ENCODE measurements at regions not wholly inside any gene's neighbourhood (a gene's known extent, or its start where the extent isn't known, plus 50 kb on each side); places are given as distances from the start of the nearest gene placed in this dataset.

GRCh38 chr2:185891403-185891802 lies 152.8 kb downstream of the FSIP2 start:
- H3K4me1 Mint-ChIP-seq (ENCODE audit: low read depth) = no peaks in the 10 kb centered on the region
- no peaks in the 10 kb centered on the region for H3K36me3 Mint-ChIP-seq (ENCODE audit: low read depth)
- no peak overlapping the region for H3K4me3 Mint-ChIP-seq
- H3K9me3 Mint-ChIP-seq = no peaks in the 10 kb centered on the region
- H3K27ac Mint-ChIP-seq = no peak overlapping the region
- no peaks in the 10 kb centered on the region for H3K27me3 Mint-ChIP-seq (ENCODE audit: low read depth)

- H3K27ac Mint-ChIP-seq = no peak overlapping the region
- H3K27me3 Mint-ChIP-seq (ENCODE audit: low read depth) = no peaks in the 10 kb centered on the region
- H3K36me3 Mint-ChIP-seq (ENCODE audit: low read depth) = no peaks in the 10 kb centered on the region
- H3K4me3 Mint-ChIP-seq = no peak overlapping the region
- no peaks in the 10 kb centered on the region for H3K9me3 Mint-ChIP-seq
- H3K4me1 Mint-ChIP-seq (ENCODE audit: low read depth) = no peaks in the 10 kb centered on the region
Observed at GRCh38 chr2:185891804-185892411, 153.3 kb downstream of the FSIP2 start.

GRCh38 chr2:185892484-185892883 lies 153.9 kb downstream of the FSIP2 start:
- Mint-ChIP-seq H3K27me3 (ENCODE audit: low read depth) (no peaks in the 10 kb centered on the region), H3K4me1 (ENCODE audit: low read depth) (no peaks in the 10 kb centered on the region), H3K36me3 (ENCODE audit: low read depth) (no peaks in the 10 kb centered on the region), H3K9me3 (no peaks in the 10 kb centered on the region), H3K4me3 (no peak overlapping the region), H3K27ac (no peak overlapping the region)

GRCh38 chr2:185894223-185894622 lies 155.6 kb downstream of the FSIP2 start:
- Mint-ChIP-seq H3K4me3 (no peak overlapping the region), H3K27me3 (ENCODE audit: low read depth) (no peaks in the 10 kb centered on the region), H3K36me3 (ENCODE audit: low read depth) (no peaks in the 10 kb centered on the region), H3K9me3 (no peaks in the 10 kb centered on the region), H3K4me1 (ENCODE audit: low read depth) (no peaks in the 10 kb centered on the region), H3K27ac (no peak overlapping the region)

- no peaks in the 10 kb centered on the region for H3K36me3 Mint-ChIP-seq (ENCODE audit: low read depth)
- H3K27me3 Mint-ChIP-seq (ENCODE audit: low read depth) = no peaks in the 10 kb centered on the region
- no peak overlapping the region for H3K4me3 Mint-ChIP-seq
- no peak overlapping the region for H3K27ac Mint-ChIP-seq
- no peaks in the 10 kb centered on the region for H3K4me1 Mint-ChIP-seq (ENCODE audit: low read depth)
- H3K9me3 Mint-ChIP-seq = no peaks in the 10 kb centered on the region
Observed at GRCh38 chr2:185895828-185896693, 157.5 kb downstream of the FSIP2 start.

- Mint-ChIP-seq H3K27ac (no peak overlapping the region), H3K9me3 (no peaks in the 10 kb centered on the region)
Observed at GRCh38 chr2:185899366-185899765, 160.8 kb downstream of the FSIP2 start.

GRCh38 chr2:185919155-185919554 lies 180.6 kb downstream of the FSIP2 start:
- Mint-ChIP-seq H3K27me3 (ENCODE audit: low read depth) (no peaks in the 10 kb centered on the region), H3K27ac (no peak overlapping the region), H3K9me3 (no peaks in the 10 kb centered on the region), H3K4me1 (ENCODE audit: low read depth) (no peaks in the 10 kb centered on the region), H3K4me3 (no peak overlapping the region), H3K36me3 (ENCODE audit: low read depth) (no peaks in the 10 kb centered on the region)

More at GRCh38 chr2:185899366-185899765, 160.8 kb downstream of the FSIP2 start:
- Mint-ChIP-seq H3K36me3 (ENCODE audit: low read depth) (no peaks in the 10 kb centered on the region), H3K4me3 (no peak overlapping the region), H3K4me1 (ENCODE audit: low read depth) (no peaks in the 10 kb centered on the region), H3K27me3 (ENCODE audit: low read depth) (no peaks in the 10 kb centered on the region)

GRCh38 chr2:185921048-185921756 lies 182.6 kb downstream of the FSIP2 start:
- no peaks in the 10 kb centered on the region for H3K4me1 Mint-ChIP-seq (ENCODE audit: low read depth)
- no peaks in the 10 kb centered on the region for H3K36me3 Mint-ChIP-seq (ENCODE audit: low read depth)
- H3K27me3 Mint-ChIP-seq (ENCODE audit: low read depth) = no peaks in the 10 kb centered on the region
- H3K9me3 Mint-ChIP-seq = no peaks in the 10 kb centered on the region
- H3K4me3 Mint-ChIP-seq = no peak overlapping the region
- no peak overlapping the region for H3K27ac Mint-ChIP-seq

- no peaks in the 10 kb centered on the region for H3K9me3 Mint-ChIP-seq
- no peak overlapping the region for H3K27ac Mint-ChIP-seq
- H3K27me3 Mint-ChIP-seq (ENCODE audit: low read depth) = no peaks in the 10 kb centered on the region
- no peaks in the 10 kb centered on the region for H3K36me3 Mint-ChIP-seq (ENCODE audit: low read depth)
- H3K4me1 Mint-ChIP-seq (ENCODE audit: low read depth) = no peaks in the 10 kb centered on the region
- H3K4me3 Mint-ChIP-seq = no peak overlapping the region
Observed at GRCh38 chr2:185934232-185934631, 195.6 kb downstream of the FSIP2 start.

- H3K9me3 Mint-ChIP-seq = peaks cover 7% of the 10 kb centered on the region
- H3K4me3 Mint-ChIP-seq = no peak overlapping the region
- H3K4me1 Mint-ChIP-seq (ENCODE audit: low read depth) = no peaks in the 10 kb centered on the region
- no peaks in the 10 kb centered on the region for H3K27me3 Mint-ChIP-seq (ENCODE audit: low read depth)
- no peaks in the 10 kb centered on the region for H3K36me3 Mint-ChIP-seq (ENCODE audit: low read depth)
- no peak overlapping the region for H3K27ac Mint-ChIP-seq
Observed at GRCh38 chr2:185939858-185940257, 201.3 kb downstream of the FSIP2 start.

GRCh38 chr2:185942855-185943254 lies 204.3 kb downstream of the FSIP2 start:
- H3K4me3 Mint-ChIP-seq = no peak overlapping the region
- H3K27me3 Mint-ChIP-seq (ENCODE audit: low read depth) = no peaks in the 10 kb centered on the region
- H3K27ac Mint-ChIP-seq = no peak overlapping the region
- H3K4me1 Mint-ChIP-seq (ENCODE audit: low read depth) = no peaks in the 10 kb centered on the region
- peaks cover 7% of the 10 kb centered on the region for H3K9me3 Mint-ChIP-seq
- no peaks in the 10 kb centered on the region for H3K36me3 Mint-ChIP-seq (ENCODE audit: low read depth)

- no peaks in the 10 kb centered on the region for H3K4me1 Mint-ChIP-seq (ENCODE audit: low read depth)
- H3K4me3 Mint-ChIP-seq = no peak overlapping the region
- H3K27me3 Mint-ChIP-seq (ENCODE audit: low read depth) = no peaks in the 10 kb centered on the region
- H3K27ac Mint-ChIP-seq = no peak overlapping the region
- H3K9me3 Mint-ChIP-seq = no peaks in the 10 kb centered on the region
- no peaks in the 10 kb centered on the region for H3K36me3 Mint-ChIP-seq (ENCODE audit: low read depth)
Observed at GRCh38 chr2:185947722-185948121, 209.1 kb downstream of the FSIP2 start.

GRCh38 chr2:185952100-185952499 lies 213.5 kb downstream of the FSIP2 start:
- Mint-ChIP-seq H3K27me3 (ENCODE audit: low read depth) (no peaks in the 10 kb centered on the region), H3K36me3 (ENCODE audit: low read depth) (no peaks in the 10 kb centered on the region), H3K27ac (no peak overlapping the region), H3K4me3 (no peak overlapping the region), H3K9me3 (no peaks in the 10 kb centered on the region), H3K4me1 (ENCODE audit: low read depth) (no peaks in the 10 kb centered on the region)

- no peak overlapping the region for H3K4me3 Mint-ChIP-seq
- no peaks in the 10 kb centered on the region for H3K9me3 Mint-ChIP-seq
- H3K36me3 Mint-ChIP-seq (ENCODE audit: low read depth) = no peaks in the 10 kb centered on the region
- no peak overlapping the region for H3K27ac Mint-ChIP-seq
- no peaks in the 10 kb centered on the region for H3K4me1 Mint-ChIP-seq (ENCODE audit: low read depth)
- no peaks in the 10 kb centered on the region for H3K27me3 Mint-ChIP-seq (ENCODE audit: low read depth)
Observed at GRCh38 chr2:185954389-185954788, 215.8 kb downstream of the FSIP2 start.

- H3K4me3 Mint-ChIP-seq = no peak overlapping the region
- H3K4me1 Mint-ChIP-seq (ENCODE audit: low read depth) = no peaks in the 10 kb centered on the region
- no peak overlapping the region for H3K27ac Mint-ChIP-seq
- no peaks in the 10 kb centered on the region for H3K27me3 Mint-ChIP-seq (ENCODE audit: low read depth)
- H3K36me3 Mint-ChIP-seq (ENCODE audit: low read depth) = no peaks in the 10 kb centered on the region
- peaks cover under 1% of the 10 kb centered on the region for H3K9me3 Mint-ChIP-seq
Observed at GRCh38 chr2:185955050-185955449, 216.4 kb downstream of the FSIP2 start.

All from T-helper 1 cell treated with Interleukin-12 subunit alpha and Interleukin-12 subunit beta and Interleukin-4 antibody, amounts not matched to agents 30 μg/mL and 1 μg/mL, for 36 hours (primary cell).